GM23248 (cell line): ENCODE measurements at regions not wholly inside any gene's neighbourhood (a gene's known extent, or its start where the extent isn't known, plus 50 kb on each side); places are given as distances from the start of the nearest gene placed in this dataset.

ENCODE experiments used
- EZH2 ChIP-seq: fragments of 200-600 bp; sonication (generic); IDR thresholded peaks from 2 replicates; pipeline ENCODE4 v1.6.1; 2018; ENCODE audit warnings: antibody characterized with exemption, mild to moderate bottlenecking; ENCODE audit not compliant: insufficient read depth, poor library complexity, severe bottlenecking
- EZH2phosphoT487 ChIP-seq: fragments of 200-600 bp; sonication (generic); IDR thresholded peaks from 2 replicates; pipeline ENCODE4 v1.6.1; 2018; ENCODE audit warnings: antibody characterized with exemption, moderate library complexity, mild to moderate bottlenecking, low read depth; ENCODE audit not compliant: insufficient read depth

DNA sequence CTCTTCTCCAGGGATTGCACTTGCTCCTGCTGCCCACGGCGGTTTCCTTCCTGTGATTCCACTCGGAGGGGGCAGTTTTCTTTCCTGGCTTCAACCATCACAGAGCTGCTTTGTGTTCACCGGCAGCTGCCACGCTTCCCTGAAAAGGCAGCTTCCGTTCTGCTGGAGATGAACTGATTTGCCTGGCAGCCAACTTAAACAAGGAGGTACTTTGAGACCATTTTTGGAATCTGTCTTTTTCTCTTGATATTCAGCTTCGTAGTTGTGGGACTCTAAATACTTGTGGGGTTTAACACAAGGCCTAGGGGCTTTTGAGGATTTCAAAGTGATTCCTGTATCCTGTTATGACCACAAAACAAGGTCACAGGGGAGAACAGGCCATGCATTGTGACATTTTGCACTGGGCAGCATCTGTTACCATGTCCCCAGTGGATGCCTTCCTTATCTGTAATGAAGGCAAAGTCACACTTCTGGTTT lies 192.0 kb downstream of the MTRR start:
- TF ChIP-seq EZH2 (no peak), EZH2phosphoT487 (no peak)
